ENCODE measurements at regions not wholly inside any gene's neighbourhood (a gene's known extent, or its start where the extent isn't known, plus 50 kb on each side); places are given as distances from the start of the nearest gene placed in this dataset.
A peak's percentile ranks its signal among the peaks of the same experiment; 100 is the strongest.

- no peak for DNase-seq
These were observed 196.1 kb downstream of the MACC1 start for GRCh38 chr7:20021066-20021465.

GRCh38 chr7:20019757-20020432, 197.3 kb downstream of the MACC1 start:
- no peak for DNase-seq

GRCh38 chr7:20016669-20017068, 200.5 kb downstream of the MACC1 start:
- DNase-seq: no peak

GRCh38 chr7:20013536-20013935, 203.6 kb downstream of the MACC1 start:
- no peak for DNase-seq

- no peak for DNase-seq
These were observed 205.1 kb downstream of the MACC1 start for GRCh38 chr7:20012100-20012499.

GRCh38 chr7:20010877-20011276, 206.3 kb downstream of the MACC1 start:
- no peak for DNase-seq

GRCh38 chr7:20007510-20007909, 209.7 kb downstream of the MACC1 start:
- DNase-seq: no peak

- DNase-seq: no peak
These were observed 212.1 kb downstream of the MACC1 start for GRCh38 chr7:20005081-20005480.

- no peak for DNase-seq
These were observed 217.5 kb downstream of the MACC1 start for GRCh38 chr7:19999681-20000080.

GRCh38 chr7:19991936-19992335, 218.5 kb upstream of the TMEM196 start:
- DNase-seq: no peak

GRCh38 chr7:19989906-19990305, 216.5 kb upstream of the TMEM196 start:
- DNase-seq: no peak

GRCh38 chr7:19988860-19989259, 215.4 kb upstream of the TMEM196 start:
- DNase-seq: no peak

- DNase-seq: no peak
These were observed 210.8 kb upstream of the TMEM196 start for GRCh38 chr7:19984231-19984632.

GRCh38 chr7:19982841-19983835, 209.7 kb upstream of the TMEM196 start:
- peak; percentile 11 for DNase-seq

GRCh38 chr7:19973581-19973980, 200.2 kb upstream of the TMEM196 start:
- DNase-seq: no peak

GRCh38 chr7:19972876-19973275, 199.5 kb upstream of the TMEM196 start:
- peak; percentile 48 for DNase-seq

GRCh38 chr7:19971956-19972355, 198.5 kb upstream of the TMEM196 start:
- no peak for DNase-seq

GRCh38 chr7:19970514-19970913, 197.1 kb upstream of the TMEM196 start:
- no peak for DNase-seq

- DNase-seq: no peak
These were observed 196.6 kb upstream of the TMEM196 start for GRCh38 chr7:19969859-19970493.

GRCh38 chr7:19964246-19964645, 190.8 kb upstream of the TMEM196 start:
- DNase-seq: no peak

- no peak for DNase-seq
These were observed 190.3 kb upstream of the TMEM196 start for GRCh38 chr7:19963695-19964094.

- no peak for DNase-seq
These were observed 185.0 kb upstream of the TMEM196 start for GRCh38 chr7:19958309-19958896.

- no peak for DNase-seq
These were observed 184.2 kb upstream of the TMEM196 start for GRCh38 chr7:19957664-19958063.
